ENCODE measurements at regions not wholly inside any gene's neighbourhood (a gene's known extent, or its start where the extent isn't known, plus 50 kb on each side); places are given as distances from the start of the nearest gene placed in this dataset.

GRCh38 chr12:91777268-91777992, 368.2 kb downstream of the BTG1 start:
- H3K27me3 ChIP-seq: no peaks in the 10 kb centered on the region
- no peaks in the 10 kb centered on the region for H3K36me3 ChIP-seq
- H3K9me3 ChIP-seq: no peaks in the 10 kb centered on the region
- no peak for TF ChIP-seq CTCF (IDR thresholded peaks at IDR 0.05; ENCODE audit: low read depth, low read length)
- peaks cover 9% of the 10 kb centered on the region; the same call in 1 of the 2 replicates for H3K4me1 ChIP-seq
- no peak for DNase-seq
- no peak overlapping the region for H3K4me3 ChIP-seq (ENCODE audit: low read depth, low read length)

- H3K9me3 ChIP-seq: no peaks in the 10 kb centered on the region
- no peaks in the 10 kb centered on the region for H3K36me3 ChIP-seq
- H3K4me1 ChIP-seq: peaks cover 9% of the 10 kb centered on the region; the same call in 1 of the 2 replicates
- DNase-seq: no peak
- H3K27me3 ChIP-seq: no peaks in the 10 kb centered on the region
- no peak overlapping the region for H3K4me3 ChIP-seq (ENCODE audit: low read depth, low read length)
- no peak for TF ChIP-seq CTCF (IDR thresholded peaks at IDR 0.05; ENCODE audit: low read depth, low read length)
Measured at GRCh38 chr12:91774434-91774921, 371.2 kb downstream of the BTG1 start.

DNA sequence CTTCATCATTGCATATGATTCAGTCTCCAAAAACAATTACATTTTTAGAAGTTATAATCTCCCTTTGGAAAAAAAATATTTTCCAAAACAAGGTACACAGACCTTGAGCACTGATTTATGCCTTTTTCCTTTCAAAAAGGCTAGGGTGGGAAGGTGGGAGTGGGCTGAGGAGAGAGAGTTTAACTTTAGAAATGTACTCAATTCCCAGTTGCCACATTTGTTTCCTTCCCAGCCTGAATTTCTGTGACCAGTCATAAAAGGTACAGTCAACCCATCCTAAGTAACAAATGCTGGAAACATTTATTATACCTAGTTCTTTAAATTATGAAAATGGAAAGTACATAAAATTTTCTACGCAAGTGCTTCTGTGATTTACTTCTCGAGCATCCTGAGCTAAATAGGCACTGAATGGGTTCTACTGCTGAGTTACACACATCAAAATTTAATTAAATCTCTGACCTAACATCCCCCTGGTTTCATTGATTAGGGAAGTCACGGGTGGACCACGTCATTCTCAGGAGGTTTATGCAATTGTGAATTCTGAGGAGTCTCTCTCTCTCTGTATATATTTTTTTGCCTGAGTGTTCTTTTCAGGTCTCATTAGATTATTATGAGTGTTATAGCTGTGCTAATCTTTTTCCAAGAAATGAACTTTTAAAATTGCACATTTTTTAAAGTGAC, 371.8 kb downstream of the BTG1 start:
- no peaks in the 10 kb centered on the region for H3K36me3 ChIP-seq
- TF ChIP-seq CTCF (IDR thresholded peaks at IDR 0.05; ENCODE audit: low read depth, low read length): no peak
- H3K27me3 ChIP-seq: no peaks in the 10 kb centered on the region
- no peak overlapping the region for H3K4me3 ChIP-seq (ENCODE audit: low read depth, low read length)
- DNase-seq: no peak
- no peaks in the 10 kb centered on the region for H3K9me3 ChIP-seq
- H3K4me1 ChIP-seq: peaks cover 5% of the 10 kb centered on the region; the same call in 1 of the 2 replicates

DNA sequence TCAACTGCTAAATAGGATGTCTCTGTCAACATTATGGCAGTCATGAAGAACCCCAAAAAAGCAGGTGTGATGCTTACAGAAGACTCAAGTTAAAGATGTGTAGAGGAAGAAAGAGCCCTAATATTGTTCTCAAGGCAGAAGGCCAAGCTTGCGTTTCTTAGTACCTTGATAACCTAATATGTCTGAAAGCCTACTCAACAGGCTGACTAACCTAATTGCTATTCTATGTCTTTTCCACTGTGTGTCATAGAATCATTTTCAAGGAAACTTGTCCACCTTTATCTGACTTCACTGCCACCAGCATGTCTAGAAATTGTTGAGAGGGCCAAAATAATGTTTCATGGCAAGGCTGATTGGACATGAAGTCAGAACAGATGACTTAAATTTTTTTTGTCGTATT, 373.2 kb downstream of the BTG1 start:
- Histone ChIP-seq H3K36me3 (no peaks in the 10 kb centered on the region), H3K4me3 (ENCODE audit: low read depth, low read length) (no peak overlapping the region), H3K4me1 (no peaks in the 10 kb centered on the region; the same call in 1 of the 2 replicates), H3K9me3 (no peaks in the 10 kb centered on the region), H3K27me3 (no peaks in the 10 kb centered on the region)
- no peak for DNase-seq
- TF ChIP-seq CTCF (IDR thresholded peaks at IDR 0.05; ENCODE audit: low read depth, low read length): no peak

GRCh38 chr12:91769736-91770135, 375.9 kb downstream of the BTG1 start:
- Histone ChIP-seq H3K36me3 (no peaks in the 10 kb centered on the region), H3K4me3 (ENCODE audit: low read depth, low read length) (no peak overlapping the region), H3K27me3 (no peaks in the 10 kb centered on the region), H3K9me3 (no peaks in the 10 kb centered on the region), H3K4me1 (no peaks in the 10 kb centered on the region; the same call in 1 of the 2 replicates)
- DNase-seq: no peak
- TF ChIP-seq CTCF (IDR thresholded peaks at IDR 0.05; ENCODE audit: low read depth, low read length): no peak

GRCh38 chr12:91767237-91767636, 378.4 kb downstream of the BTG1 start:
- H3K27me3 ChIP-seq: no peaks in the 10 kb centered on the region
- H3K9me3 ChIP-seq: no peaks in the 10 kb centered on the region
- no peak for TF ChIP-seq CTCF (IDR thresholded peaks at IDR 0.05; ENCODE audit: low read depth, low read length)
- no peak overlapping the region for H3K4me3 ChIP-seq (ENCODE audit: low read depth, low read length)
- no peaks in the 10 kb centered on the region for H3K4me1 ChIP-seq
- H3K36me3 ChIP-seq: no peaks in the 10 kb centered on the region
- DNase-seq: no peak

Data from BE2C (cell line).